ENCODE measurements at regions not wholly inside any gene's neighbourhood (a gene's known extent, or its start where the extent isn't known, plus 50 kb on each side); places are given as distances from the start of the nearest gene placed in this dataset.

DNA sequence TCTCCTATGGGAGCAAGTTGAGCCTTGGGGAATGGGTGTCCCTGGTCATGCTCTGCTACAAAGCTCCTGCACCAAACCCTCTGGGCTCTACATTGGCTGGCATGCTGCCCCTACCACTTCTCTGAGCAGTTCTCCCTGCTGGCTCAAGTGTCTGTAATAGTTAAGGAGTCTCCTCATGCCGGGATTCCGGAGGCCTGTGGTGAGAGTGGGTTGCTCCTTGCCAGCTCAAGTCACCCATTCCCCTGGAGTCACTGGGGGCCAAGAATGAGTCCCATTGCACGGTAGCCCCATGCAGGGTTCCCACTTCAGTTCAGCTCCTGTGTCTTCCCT, 173.9 kb downstream of the PRDM13 start:
- H3K9me3 ChIP-seq = no peaks in the 10 kb centered on the region
- no peaks in the 10 kb centered on the region for H3K36me3 ChIP-seq

GRCh38 chr6:99789767-99790166, 183.1 kb downstream of the PRDM13 start:
- Histone ChIP-seq H3K36me3 (no peaks in the 10 kb centered on the region), H3K4me3 (no peak overlapping the region), H3K27ac (no peak overlapping the region), H3K4me1 (no peaks in the 10 kb centered on the region), H3K27me3 (no peaks in the 10 kb centered on the region), H3K9me3 (no peaks in the 10 kb centered on the region)
- no peak for DNase-seq (ENCODE audit: low spot score)
- TF ChIP-seq CTCF (IDR thresholded peaks at IDR 0.05) = no peak

More for the DNA sequence above, 173.9 kb downstream of the PRDM13 start:
- Histone ChIP-seq H3K27ac (no peak overlapping the region), H3K27me3 (no peaks in the 10 kb centered on the region), H3K4me3 (no peak overlapping the region), H3K4me1 (no peaks in the 10 kb centered on the region)
- no peak for DNase-seq (ENCODE audit: low spot score)
- TF ChIP-seq CTCF (IDR thresholded peaks at IDR 0.05) = no peak

DNA sequence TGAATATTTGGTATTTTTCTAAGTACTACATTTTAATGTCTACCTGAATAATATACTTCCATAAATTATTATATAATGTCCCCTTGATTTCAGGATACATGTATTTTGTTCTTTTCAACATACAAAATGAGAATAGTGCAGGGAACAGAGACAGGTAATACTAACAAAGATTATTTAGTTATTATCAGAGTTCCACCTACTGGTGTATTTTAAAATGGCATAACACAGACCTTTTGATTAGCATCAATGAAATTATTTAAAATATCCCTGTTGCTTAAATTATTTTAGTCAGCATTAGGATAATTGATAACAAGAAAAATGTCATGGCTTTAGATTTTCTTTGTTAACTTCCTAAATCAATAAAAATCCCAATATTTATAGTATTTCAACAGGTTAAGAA, 184.0 kb downstream of the PRDM13 start:
- Histone ChIP-seq H3K36me3 (no peaks in the 10 kb centered on the region), H3K4me1 (no peaks in the 10 kb centered on the region), H3K9me3 (no peaks in the 10 kb centered on the region), H3K4me3 (no peak overlapping the region), H3K27me3 (no peaks in the 10 kb centered on the region), H3K27ac (no peak overlapping the region)
- no peak for DNase-seq (ENCODE audit: low spot score)
- no peak for TF ChIP-seq CTCF (IDR thresholded peaks at IDR 0.05)

- no peak for TF ChIP-seq CTCF (IDR thresholded peaks at IDR 0.05)
- no peaks in the 10 kb centered on the region for H3K36me3 ChIP-seq
- H3K9me3 ChIP-seq = no peaks in the 10 kb centered on the region
- H3K4me1 ChIP-seq = no peaks in the 10 kb centered on the region
- no peaks in the 10 kb centered on the region for H3K27me3 ChIP-seq
- no peak for DNase-seq (ENCODE audit: low spot score)
- H3K27ac ChIP-seq = no peak overlapping the region
- H3K4me3 ChIP-seq = no peak overlapping the region
Observed at GRCh38 chr6:99801805-99802204, 192.2 kb downstream of the MCHR2 start.

DNA sequence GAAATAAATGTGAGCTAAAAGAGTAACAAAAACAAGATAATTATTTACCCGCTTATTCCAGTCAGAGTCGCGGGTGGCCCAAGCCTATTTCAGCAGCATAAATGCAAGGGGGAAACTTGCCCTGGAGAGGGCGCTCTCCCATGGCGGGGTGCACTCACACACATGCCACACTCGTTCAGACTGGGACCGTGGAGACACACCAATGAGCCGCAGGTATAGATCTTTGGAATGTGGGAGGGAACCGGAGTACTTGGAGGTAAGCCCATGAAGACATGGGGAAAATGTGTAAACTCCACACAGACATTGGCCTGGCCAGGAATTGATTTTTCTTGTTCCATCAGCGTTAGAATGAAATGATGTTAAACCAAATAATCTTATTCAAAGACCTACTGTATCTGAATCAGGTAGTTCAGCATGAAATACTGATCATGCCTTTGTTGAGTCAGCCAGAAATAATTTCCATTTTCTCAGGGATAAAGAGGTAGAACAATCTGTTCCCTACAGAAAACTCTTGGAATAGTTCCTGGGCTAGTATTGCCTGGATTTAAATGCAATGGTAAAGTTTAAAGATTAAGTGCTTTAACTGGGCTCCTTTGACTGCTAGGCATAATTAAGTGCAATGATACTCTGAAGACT, 191.5 kb downstream of the MCHR2 start:
- Histone ChIP-seq H3K36me3 (no peaks in the 10 kb centered on the region), H3K4me1 (no peaks in the 10 kb centered on the region), H3K27me3 (no peaks in the 10 kb centered on the region), H3K9me3 (no peaks in the 10 kb centered on the region), H3K4me3 (no peak overlapping the region), H3K27ac (no peak overlapping the region)
- no peak for TF ChIP-seq CTCF (IDR thresholded peaks at IDR 0.05)
- DNase-seq (ENCODE audit: low spot score) = no peak

- no peak for DNase-seq (ENCODE audit: low spot score)
- Histone ChIP-seq H3K4me1 (no peaks in the 10 kb centered on the region), H3K27me3 (no peaks in the 10 kb centered on the region), H3K4me3 (no peak overlapping the region), H3K27ac (no peak overlapping the region), H3K36me3 (no peaks in the 10 kb centered on the region), H3K9me3 (no peaks in the 10 kb centered on the region)
- TF ChIP-seq CTCF (IDR thresholded peaks at IDR 0.05) = no peak
Observed at GRCh38 chr6:99808992-99809391, 185.0 kb downstream of the MCHR2 start.

Measured in right atrium auricular region (tissue), 2 donors.